HG03066 (cell line): ENCODE measurements at regions not wholly inside any gene's neighbourhood (a gene's known extent, or its start where the extent isn't known, plus 50 kb on each side); places are given as distances from the start of the nearest gene placed in this dataset.
A peak's percentile ranks its signal among the peaks of the same experiment; 100 is the strongest.
"Not testable (repeated sequence)": the region's sequence is repeated elsewhere in the genome, so short reads cannot be mapped to it uniquely, and the experiment has no call there.

Source experiments
- ATAC-seq: cut with Tn5 transposase; IDR thresholded peaks from one replicate; pipeline ENCODE4 v1.9.1; 2021; ENCODE audit warnings: low read depth; ENCODE audit not compliant: unreplicated experiment

GRCh38 chr12:124707316-124707715 is 139.9 kb upstream of the NCOR2 start:
- no peak for ATAC-seq

- no peak for ATAC-seq
These were observed 139.0 kb upstream of the NCOR2 start for GRCh38 chr12:124706363-124706762.

DNA sequence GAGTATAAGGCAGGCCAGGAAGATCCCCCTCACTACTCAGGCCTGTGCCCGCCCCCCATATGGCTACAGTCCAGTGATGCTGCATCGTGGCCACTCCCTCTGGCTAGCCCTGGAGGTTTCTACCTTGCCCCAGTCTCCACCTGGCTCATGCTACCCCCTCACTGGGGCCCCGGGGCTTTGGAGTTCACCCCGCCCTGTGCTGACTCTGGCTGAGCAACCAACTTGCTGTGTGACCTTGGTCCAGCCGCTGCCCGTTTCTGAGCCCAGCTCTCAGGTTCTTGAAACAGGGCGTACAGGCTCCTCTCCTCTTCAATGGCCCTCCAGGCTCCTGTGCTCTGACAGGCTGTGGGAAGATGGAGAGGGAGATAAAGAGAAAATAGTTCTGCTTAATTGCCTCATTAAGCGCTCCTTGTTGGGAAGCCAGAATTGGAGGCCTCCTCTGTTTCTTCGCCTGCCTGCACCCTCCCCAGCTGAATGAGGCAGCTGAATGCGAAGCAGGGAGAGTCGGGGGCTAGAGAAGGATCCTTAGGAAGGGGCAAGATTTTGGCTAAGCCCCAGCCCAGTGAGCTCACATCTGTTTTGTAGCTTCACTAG is 138.2 kb upstream of the NCOR2 start:
- no peak for ATAC-seq

- no peak for ATAC-seq
These were observed 137.2 kb upstream of the NCOR2 start for GRCh38 chr12:124704619-124705018.

DNA sequence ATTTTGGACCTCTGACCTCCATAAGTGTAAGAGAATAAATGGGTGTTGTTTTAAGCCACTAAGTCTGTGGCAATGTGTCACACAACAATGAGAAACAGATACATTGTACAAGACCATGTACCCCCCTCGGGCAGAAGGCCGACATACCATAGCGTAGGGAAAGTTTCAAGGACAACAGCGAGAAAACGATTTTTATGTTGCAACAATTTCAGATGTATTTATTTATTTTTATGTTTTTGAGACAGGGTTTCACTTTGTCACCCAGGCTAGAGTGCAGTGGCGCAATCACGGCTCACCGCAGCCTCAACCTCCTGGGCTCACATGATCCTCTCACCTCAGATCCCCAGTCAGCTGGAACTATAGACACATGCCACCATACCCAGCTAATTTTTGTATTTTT is 136.4 kb upstream of the NCOR2 start:
- no peak for ATAC-seq

GRCh38 chr12:124702736-124703135 is 135.3 kb upstream of the NCOR2 start:
- no peak for ATAC-seq

GRCh38 chr12:124700810-124701592 is 133.6 kb upstream of the NCOR2 start:
- ATAC-seq: no peak

DNA sequence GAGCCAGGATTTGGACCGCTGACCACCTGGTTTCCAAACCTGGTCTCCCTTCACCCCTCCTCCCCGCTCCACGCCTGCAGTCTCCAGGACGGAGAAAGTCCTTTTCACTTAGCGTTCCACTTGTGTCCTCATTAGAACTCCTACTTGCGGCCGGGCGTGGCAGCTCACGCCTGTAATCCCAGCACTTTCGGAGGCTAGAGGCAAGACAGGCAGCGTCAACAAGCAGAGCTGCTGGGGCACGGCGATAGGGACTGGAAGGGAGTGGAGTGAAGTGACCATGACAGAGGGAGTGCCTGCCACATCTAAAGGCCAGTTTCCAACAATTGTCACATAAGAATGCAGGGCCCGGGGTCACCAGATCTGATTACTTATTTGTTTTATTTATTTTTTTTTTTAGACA is 132.5 kb upstream of the NCOR2 start:
- no peak for ATAC-seq

DNA sequence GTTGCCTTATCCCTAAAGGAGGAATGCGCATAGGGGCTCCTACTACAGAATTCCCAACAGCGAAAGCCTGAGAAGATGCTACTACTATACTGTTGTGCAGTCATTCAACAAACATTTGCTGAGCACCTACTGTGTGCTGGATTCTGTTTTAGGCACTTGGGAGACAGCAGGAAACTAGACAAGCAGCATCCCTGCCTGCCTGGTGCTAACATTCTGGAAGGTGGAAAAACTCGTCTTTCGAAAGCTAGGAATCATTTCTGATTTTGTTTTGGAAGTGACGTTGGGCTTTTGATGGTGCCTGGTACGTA is 131.5 kb upstream of the NCOR2 start:
- no peak for ATAC-seq

DNA sequence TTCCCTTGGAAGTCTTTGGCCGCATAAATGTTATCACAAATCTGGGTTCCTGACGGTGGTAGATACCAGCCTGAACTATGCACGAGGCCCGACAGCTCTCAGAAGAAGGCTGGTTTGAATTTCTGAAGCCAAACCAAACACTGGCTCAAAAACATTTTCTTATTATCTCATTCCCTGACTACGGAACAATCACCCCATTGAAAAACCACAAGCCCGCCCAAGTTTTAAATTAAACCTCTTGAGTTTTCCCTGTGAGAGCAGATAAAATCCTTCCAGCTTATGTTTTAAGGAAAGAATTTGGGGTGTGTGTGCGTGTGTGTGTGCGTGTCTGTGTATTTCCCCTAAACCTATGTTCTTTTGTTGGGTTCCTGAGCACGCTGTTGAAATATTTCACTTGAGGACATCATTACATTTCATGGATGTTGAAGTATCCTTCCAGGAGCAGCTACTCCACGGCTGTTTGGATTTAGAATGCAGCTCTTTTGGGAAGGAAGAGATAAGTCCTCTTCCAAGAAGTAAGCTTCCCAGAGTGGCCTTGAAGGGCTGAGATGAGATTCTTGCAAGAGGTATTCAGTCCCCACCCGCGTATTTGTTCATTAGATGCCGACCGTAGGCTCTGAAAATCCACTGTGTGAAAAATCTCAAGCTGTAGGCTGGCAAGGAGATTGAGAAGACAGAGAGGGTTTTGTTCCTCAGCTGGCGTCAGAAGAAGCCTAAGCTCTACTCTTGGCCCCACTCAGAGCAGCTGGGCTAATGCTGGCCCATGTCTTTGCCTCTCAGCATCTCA is 131.0 kb upstream of the NCOR2 start:
- no peak for ATAC-seq

GRCh38 chr12:124697722-124698121 is 130.3 kb upstream of the NCOR2 start:
- not testable (repeated sequence) for ATAC-seq

- no peak for ATAC-seq
These were observed 129.5 kb upstream of the NCOR2 start for GRCh38 chr12:124696693-124697476.

DNA sequence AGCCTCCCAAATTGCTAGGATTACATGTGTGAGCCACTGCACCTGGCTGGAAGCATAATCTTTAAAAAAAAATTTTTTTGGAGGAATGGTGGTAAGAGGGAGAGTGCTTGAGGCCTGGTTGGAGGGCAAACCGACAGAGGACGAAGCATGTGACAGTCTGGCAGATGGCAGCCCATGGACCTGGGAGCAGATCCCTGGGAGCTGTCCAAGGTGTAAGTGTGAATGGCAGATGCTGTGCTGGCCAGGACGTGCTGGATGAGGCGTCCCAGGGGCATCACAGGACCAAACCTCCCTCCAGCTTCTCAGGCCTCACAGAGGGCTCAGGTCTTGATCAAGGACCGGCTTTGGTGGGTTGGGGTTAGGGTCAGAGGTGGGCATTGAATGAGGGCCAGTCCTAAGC is 128.4 kb upstream of the NCOR2 start:
- ATAC-seq: no peak

- ATAC-seq: no peak
These were observed 127.6 kb upstream of the NCOR2 start for GRCh38 chr12:124694846-124695497.

GRCh38 chr12:124694250-124694649 is 126.8 kb upstream of the NCOR2 start:
- peak; percentile 60 for ATAC-seq

DNA sequence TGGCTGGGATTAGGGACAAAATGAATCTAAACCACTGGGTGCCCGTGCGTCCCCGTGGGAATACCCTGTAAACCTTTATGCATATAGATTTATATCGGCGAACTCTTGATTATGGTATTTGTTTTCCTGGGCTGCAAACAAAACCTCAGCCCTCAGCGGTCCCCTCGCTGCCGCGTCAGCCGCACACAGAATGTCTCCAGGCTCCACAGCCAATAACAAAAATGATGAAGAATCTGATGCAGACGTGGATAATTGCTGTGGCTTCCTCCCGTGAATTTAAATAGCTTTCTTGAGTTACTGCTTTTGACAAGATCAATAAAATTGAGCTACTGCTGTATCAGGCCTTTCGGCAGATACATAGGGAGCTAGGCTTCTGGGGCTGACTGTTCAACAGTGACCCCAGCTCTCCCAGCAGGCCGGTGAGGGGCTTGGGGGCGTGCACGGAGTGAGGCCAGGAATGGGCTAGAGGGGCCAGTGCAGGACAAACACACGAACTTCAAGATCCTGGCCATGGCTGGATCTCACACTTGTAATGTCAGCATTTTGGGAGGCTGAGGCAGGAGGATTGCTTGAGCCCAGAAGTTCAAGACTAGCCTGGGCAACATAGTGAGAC is 125.8 kb upstream of the NCOR2 start:
- ATAC-seq: no peak

DNA sequence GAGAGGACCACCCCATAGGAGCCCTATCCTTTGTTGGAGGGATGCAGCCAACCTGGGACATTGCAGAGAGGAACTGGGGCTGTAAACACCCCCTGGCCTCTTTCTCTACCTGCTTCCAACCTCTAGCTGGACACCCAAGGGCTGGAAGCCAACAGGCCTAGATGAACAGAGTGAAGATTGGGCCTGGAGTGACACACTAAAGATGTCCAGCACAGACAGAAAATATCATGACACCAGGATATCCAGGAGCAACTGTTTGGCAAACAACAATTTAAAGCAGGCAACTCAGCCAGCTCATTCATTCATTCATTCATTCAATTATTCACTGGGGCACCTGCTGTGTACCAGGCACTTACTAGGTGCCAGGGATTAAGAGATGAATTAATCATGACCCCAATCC is 125.0 kb upstream of the NCOR2 start:
- ATAC-seq: no peak

DNA sequence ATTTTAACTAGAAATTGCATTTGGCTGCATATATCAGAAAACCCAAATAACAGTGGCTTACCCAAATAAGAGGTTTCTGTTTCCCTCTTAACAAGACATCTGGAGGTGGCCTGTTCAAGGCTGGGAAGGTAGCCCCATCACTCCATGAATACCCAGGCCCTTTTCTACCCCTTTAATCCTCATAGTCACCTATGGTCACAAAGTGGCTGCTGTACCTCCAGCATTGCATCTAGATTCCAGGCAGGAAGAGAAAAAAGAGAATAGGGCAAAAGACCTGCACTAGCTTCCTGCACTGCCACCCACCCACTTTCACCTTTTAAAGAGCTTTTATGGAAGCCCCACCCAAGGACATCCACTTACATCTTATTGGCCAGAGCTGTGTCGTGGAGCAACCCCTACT is 124.0 kb upstream of the NCOR2 start:
- no peak for ATAC-seq

DNA sequence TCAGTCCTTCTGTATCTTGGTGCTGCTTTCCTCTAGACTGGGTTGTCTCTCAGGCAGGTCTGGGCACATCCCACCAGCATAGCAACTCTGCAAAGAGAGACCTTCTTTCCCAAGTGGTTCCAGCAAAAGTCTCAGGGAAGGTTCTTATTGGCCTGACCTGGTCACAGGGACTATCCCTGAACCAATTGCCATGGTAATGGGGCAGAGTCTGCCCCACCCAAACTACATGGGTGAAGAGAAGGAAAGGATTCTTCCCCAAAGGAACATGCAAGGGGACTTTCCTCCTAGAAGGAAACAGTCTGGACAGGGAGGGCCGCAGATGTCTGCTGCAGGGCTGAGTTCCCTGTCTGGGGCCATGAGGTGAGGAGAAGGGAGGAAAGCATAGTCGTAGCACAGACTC is 122.2 kb upstream of the NCOR2 start:
- no peak for ATAC-seq

GRCh38 chr12:124688356-124688992 is 121.1 kb upstream of the NCOR2 start:
- no peak for ATAC-seq
